HG03039 (cell line): ENCODE measurements at regions not wholly inside any gene's neighbourhood (a gene's known extent, or its start where the extent isn't known, plus 50 kb on each side); places are given as distances from the start of the nearest gene placed in this dataset.
"Not testable (repeated sequence)": the region's sequence is repeated elsewhere in the genome, so short reads cannot be mapped to it uniquely, and the experiment has no call there.

Source experiments
- ATAC-seq: cut with Tn5 transposase; IDR thresholded peaks from one replicate; pipeline ENCODE4 v1.9.1; 2021; ENCODE audit warnings: mild to moderate bottlenecking, moderate library complexity; ENCODE audit not compliant: unreplicated experiment

GRCh38 chr9:86507212-86507630 lies 153.0 kb upstream of the TUT7 start:
- no peak for ATAC-seq

DNA sequence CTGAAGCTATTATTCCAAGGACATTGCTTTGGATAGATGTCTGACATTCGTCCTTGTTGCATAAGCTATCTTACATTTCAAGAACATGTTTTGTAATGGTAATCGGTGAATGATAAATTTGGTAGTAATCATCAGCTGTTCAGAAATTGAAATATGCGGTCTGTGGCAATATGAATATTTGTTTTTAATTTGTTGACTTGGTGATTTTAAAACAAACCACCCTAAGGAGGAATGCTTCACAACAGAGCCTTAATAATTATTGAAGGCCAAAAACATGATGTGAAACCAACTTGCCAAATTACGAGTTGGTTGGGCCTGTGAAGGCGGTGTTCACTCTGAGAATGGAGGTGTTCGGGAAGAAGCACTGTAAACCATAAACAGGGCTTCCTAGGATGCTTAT lies 149.7 kb upstream of the TUT7 start:
- ATAC-seq = no peak

DNA sequence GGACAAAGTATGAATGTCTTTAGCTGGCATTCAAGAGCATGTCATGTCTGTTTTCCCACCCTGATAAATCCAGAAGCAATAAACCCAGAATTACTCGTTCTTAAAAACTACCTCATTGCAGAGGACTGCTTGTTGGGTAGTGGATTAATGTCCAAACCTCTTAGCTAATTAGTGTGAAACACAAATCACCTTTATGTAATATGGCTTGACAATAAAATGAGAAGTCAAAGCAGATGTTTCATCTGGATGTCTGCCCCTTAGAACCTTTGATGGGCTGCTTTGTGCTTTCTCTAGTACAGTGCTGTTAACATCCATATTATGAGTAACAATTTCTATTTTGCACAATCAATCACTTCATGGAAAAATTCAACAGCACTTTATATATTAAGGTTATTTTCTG lies 149.1 kb upstream of the TUT7 start:
- ATAC-seq = no peak

DNA sequence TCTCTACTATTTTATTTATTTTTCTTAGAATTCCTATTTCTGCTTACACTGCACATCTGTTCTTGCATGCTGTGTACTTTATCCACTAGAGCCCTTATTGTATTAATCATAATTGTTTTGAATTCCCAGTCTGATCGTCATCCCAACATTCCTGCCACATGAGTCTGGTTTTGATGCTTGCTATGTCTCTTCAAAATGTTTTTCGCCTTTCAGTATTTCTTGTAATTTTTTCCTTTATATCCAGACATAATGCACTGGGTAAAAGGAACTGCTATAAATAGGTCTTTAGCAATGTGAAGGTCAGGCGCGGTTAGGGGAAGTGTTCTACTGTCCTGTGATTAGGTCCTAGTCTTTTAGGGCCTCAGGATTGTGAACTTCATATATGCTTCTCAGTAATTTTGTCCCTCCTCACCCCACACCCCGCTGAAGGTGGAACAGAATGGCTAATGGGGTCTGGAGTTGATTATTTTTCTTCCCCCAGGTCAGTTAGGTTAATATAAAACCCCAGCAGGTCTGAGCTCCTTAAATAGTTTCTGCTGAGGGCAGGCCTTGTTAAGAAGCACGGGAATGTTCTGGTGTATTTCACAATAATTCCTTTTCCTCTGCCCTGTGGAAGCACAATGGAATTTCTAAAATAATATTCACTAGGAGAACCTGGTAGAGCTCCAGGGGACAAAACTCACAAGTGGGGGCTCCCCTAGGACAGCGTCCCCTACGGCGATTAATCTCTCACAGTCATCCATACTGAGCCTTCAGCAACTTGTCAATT lies 146.6 kb upstream of the TUT7 start:
- ATAC-seq = no peak

- no peak for ATAC-seq
These were observed 145.8 kb upstream of the TUT7 start for GRCh38 chr9:86500031-86500430.

GRCh38 chr9:86494644-86495111 lies 140.5 kb upstream of the TUT7 start:
- ATAC-seq = no peak

DNA sequence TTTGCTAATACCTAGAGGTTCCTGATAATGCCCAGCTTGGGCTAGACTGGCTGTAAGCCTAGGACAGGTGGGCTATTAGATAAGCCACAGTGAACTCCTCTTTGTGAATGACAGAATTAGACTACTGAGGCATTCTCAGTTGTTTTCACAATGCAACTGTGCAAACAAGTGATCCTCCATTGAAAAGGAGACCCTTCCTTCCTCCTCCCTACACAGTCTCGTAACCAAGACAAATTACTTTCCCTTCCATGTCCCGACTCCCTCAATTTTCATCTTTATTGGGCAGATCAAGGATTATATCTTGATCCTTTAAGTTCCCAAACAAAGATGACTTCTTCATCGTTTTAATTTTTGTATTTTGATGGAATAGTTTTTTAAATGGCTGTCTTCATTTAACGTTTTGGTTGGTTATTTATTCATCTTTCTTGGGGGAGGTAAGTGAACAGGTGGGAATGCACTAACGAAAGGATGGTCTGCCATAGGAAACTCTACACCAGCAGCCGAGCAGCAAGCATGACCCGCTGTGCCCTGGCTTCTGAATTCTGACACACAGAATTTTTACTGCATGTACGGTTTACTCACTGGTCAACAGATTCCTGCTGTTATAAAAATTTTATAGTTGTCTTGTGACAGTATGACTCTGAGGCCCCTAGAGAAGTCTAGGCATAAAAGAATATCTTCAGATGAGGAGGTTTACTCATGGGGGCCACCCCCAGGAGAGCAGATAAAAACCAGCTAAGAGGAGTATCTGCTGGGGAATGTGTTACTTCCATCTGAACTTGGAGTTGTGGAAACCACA lies 137.5 kb upstream of the TUT7 start:
- no peak for ATAC-seq

GRCh38 chr9:86488794-86489193 lies 134.6 kb upstream of the TUT7 start:
- no peak for ATAC-seq

DNA sequence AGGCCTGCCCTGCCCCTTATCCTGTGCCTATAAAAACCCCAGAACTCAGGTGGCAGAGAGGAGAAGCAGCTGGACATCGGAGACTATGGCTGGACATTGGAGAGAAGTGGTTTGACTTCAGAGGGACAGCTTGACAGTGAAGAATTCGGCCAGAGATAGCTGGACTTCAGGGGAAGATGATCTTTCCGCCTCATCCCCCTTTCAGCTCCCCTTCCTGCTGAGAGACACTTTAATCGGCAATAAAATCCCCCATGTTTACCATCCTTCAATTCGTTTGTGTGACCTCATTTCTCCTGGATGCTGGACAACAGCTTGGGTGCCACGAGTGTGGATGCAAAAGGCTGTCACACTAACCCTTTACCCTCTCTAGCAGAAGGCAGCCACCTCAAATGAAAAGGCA lies 134.1 kb upstream of the TUT7 start:
- no peak for ATAC-seq

DNA sequence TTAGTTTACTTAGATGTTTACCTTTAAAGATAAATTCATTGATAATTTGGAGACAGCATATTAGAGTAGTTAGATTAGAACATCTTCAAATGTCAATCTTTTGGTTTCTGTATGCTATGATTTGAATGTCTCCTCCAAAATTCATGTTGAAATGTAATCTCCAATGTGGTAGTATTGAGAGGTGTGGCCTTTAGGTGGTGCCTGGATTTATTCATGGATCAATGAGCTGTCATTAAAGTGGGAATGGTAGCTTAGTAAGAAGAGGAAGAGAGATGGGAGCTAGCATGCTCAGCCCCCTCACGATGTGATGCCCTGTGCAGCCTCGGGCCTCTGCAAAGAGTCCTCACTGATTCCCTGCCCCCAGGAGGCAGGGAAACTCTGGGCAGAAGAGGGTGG lies 133.6 kb upstream of the TUT7 start:
- ATAC-seq = no peak

GRCh38 chr9:86486891-86487837 lies 133.0 kb upstream of the TUT7 start:
- ATAC-seq = no peak

DNA sequence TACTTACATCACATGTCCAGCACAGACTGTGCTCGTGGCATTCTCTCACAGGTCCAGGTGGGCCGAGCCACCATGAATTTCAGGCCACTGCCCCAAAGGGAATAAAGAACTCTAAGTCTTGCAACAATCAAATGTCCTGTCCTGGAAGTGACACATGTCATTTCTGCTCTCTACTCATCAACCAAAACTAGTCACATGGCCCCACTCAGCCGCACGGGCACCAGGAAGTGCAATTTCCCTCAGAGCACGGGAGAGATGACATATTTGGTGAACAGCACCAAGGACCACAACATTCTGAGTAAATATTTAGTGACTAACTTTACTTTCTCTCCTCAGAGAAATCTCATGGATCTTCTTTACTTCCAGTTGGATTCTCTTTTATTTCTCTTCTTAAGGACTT lies 131.1 kb upstream of the TUT7 start:
- ATAC-seq = no peak

- no peak for ATAC-seq
These were observed 129.3 kb upstream of the TUT7 start for GRCh38 chr9:86483496-86483895.

GRCh38 chr9:86481466-86481865 lies 127.3 kb upstream of the TUT7 start:
- no peak for ATAC-seq

DNA sequence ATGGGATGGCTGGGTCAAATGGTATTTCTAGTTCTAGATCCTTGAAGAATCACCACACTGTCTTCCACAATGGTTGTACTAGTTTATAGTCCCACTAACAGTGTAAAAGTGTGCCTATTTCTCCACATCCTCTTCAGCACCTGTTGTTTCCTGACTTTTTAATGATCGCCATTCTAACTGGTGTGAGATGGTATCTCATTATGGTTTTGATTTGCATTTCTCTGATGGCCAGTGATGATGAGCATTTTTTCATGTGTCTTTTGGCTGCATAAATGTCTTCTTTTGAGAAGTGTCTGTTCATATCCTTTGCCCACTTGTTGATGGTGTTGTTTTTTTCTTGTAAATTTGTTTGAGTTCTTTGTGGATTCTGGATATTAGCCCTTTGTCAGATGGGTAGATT lies 121.0 kb upstream of the TUT7 start:
- ATAC-seq = not testable (repeated sequence)

DNA sequence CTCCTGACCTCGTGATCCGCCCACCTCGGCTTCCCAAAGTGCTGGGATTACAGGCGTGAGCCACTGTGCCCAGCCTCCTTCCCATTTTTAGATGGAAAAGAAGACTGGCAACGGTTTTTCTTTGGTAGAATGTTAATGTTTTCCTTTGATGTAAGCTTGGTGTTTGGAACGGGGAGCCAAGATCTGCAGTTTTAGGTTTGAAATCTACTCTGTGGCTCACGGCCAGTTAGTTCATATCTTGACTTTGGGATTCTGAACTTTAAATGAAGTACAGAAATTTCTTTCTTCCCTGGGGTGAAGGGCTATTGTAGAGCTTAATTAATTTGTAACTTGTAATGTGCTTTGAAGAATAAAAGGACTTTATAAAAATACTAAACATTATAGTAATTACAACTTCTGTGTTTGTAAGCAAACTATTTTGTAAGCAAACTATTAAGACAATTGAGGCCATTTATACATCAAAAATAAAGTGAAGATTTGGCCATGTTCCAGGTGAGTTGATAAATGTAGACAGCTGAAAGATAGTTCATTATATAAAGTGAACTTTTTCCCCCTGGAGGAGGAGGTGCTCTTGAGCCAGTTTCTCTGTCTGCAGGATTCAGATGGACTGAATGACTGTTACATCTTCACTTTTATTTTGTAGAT lies 117.1 kb upstream of the TUT7 start:
- ATAC-seq = no peak

DNA sequence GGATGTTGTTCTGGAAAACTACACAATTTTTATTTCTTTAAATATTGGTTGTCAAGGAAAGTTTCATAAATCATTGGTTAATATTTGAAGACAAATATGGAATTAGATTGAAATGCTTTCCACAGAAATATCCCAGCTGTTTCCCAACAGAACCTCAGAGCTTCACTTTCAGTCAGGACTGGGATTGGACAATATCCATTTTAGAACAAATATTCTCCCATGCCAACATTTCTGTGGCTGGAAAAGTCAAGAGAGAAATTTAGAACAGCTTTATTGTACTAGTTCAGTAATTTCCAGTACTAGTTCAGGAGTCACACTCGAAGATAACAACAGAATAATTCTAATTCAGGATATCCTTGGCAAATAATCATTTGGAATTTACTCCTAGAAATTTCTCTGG lies 116.1 kb upstream of the TUT7 start:
- ATAC-seq = no peak

DNA sequence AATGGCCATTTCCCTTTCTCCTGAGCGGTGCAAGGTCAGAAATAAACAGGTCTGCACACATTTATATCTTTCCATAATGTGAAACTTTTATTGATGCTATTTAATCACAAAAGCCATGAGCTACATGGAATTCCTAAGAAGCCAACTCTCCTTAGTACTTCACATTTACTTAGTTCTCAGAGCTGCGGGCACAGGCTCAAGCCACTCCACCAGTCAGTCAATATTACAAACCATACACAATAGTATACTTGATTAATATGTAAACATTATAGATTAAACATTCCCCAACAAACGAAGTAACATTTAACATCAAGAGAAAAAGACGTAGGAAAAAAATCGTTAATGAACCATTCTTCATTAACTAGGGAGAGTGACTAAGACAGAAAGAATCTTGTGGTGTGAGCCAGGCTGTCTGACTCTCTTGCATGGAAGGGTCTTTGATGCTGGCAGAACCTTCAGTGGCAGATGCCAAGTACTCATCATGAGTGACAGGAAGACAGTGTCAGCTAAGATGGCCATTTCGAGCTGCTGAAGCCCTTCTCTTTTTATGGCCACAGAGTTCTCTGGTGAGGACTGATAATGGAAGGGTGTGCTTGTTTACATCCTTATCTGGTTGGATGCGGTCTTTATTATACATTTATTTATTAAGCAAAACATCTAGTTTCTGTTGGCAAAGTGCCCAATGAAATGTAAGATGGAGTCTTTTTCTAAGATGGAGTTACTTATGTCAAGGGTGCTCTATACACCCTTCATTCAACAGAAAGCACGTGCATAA lies 115.5 kb upstream of the TUT7 start:
- no peak for ATAC-seq

GRCh38 chr9:86464242-86464641 lies 110.0 kb upstream of the TUT7 start:
- ATAC-seq = no peak
